Body of pancreas (tissue), 4 donors: ENCODE measurements at regions not wholly inside any gene's neighbourhood (a gene's known extent, or its start where the extent isn't known, plus 50 kb on each side); places are given as distances from the start of the nearest gene placed in this dataset.

Experiments used
- CTCF ChIP-seq, 7 experiments: fragments of 450-650 bp in 4 of 7; fragments of 200-600 bp in 3 of 7; sonication (generic) in 3 of 7; IDR thresholded peaks; one replicate each; pipeline ENCODE4 v1.5.1; 2016 to 2019; ENCODE audit warnings: antibody characterized with exemption in 7 of 7
- POLR2A ChIP-seq, 3 donors: fragments of 450-650 bp; IDR thresholded peaks; one replicate each; pipeline ENCODE4 v1.6.1; 2016; ENCODE audit warnings: antibody characterized with exemption in 3 of 3, mild to moderate bottlenecking in 2 of 3

GRCh38 chr16:50428116-50428515 is 59.3 kb upstream of the BRD7 start:
- TF ChIP-seq CTCF (IDR thresholded peaks at IDR 0.05) (no peak), POLR2A (IDR thresholded peaks at IDR 0.05) (no peak)
